Right renal pelvis (tissue), 4 donors: ENCODE measurements at regions not wholly inside any gene's neighbourhood (a gene's known extent, or its start where the extent isn't known, plus 50 kb on each side); places are given as distances from the start of the nearest gene placed in this dataset.

Experiments
- DNase-seq, 4 donors: peaks; one replicate each; pipeline ENCODE4 v3.0.0-alpha.2; 2013; ENCODE audit warnings: low read depth in 4 of 4, low spot score in 3 of 4, missing footprints in 1 of 4

GRCh38 chr15:67892559-67893377 lies 52.9 kb upstream of the RNU6-1 start:
- no peak for DNase-seq

- DNase-seq, result no peak
Observed at GRCh38 chr15:67895237-67895636, 55.4 kb upstream of the RNU6-1 start.

- DNase-seq, result no peak
Observed at GRCh38 chr15:67897646-67898339, 57.9 kb upstream of the RNU6-1 start.

GRCh38 chr15:67899596-67900283 lies 59.9 kb upstream of the RNU6-1 start:
- no peak for DNase-seq

- no peak for DNase-seq
Observed at GRCh38 chr15:67900621-67901147, 60.8 kb upstream of the RNU6-1 start.

- no peak for DNase-seq
Observed at GRCh38 chr15:67901922-67902321, 62.1 kb upstream of the RNU6-1 start.

GRCh38 chr15:67902579-67903009 lies 62.7 kb upstream of the RNU6-1 start:
- no peak for DNase-seq

GRCh38 chr15:67903708-67904107 lies 63.9 kb upstream of the RNU6-1 start:
- no peak for DNase-seq

GRCh38 chr15:67905628-67906027 lies 65.8 kb upstream of the RNU6-1 start:
- no peak for DNase-seq

- no peak for DNase-seq
Observed at GRCh38 chr15:67906382-67906781, 66.5 kb upstream of the RNU6-1 start.

- DNase-seq, result no peak
Observed at GRCh38 chr15:67907184-67907723, 67.4 kb upstream of the RNU6-1 start.

GRCh38 chr15:67908756-67909155 lies 68.9 kb upstream of the RNU6-1 start:
- no peak for DNase-seq

GRCh38 chr15:67911727-67912126 lies 71.9 kb upstream of the RNU6-1 start:
- DNase-seq, result no peak

- DNase-seq, result no peak
Observed at GRCh38 chr15:67914028-67914427, 74.2 kb upstream of the RNU6-1 start.

- peak; percentile 47 to 73 (median 60) for DNase-seq
Observed at GRCh38 chr15:67914537-67915460, 75.0 kb upstream of the RNU6-1 start.

- DNase-seq, result peak; percentile 60 to 83 (median 74)
Observed at GRCh38 chr15:67915461-67916374, 75.9 kb upstream of the RNU6-1 start.

- no peak for DNase-seq
Observed at GRCh38 chr15:67916565-67916964, 76.7 kb upstream of the RNU6-1 start.

GRCh38 chr15:67917037-67917436 lies 77.2 kb upstream of the RNU6-1 start:
- no peak for DNase-seq

GRCh38 chr15:67917636-67918035 lies 77.8 kb upstream of the RNU6-1 start:
- DNase-seq, result no peak
